ENCODE measurements at regions not wholly inside any gene's neighbourhood (a gene's known extent, or its start where the extent isn't known, plus 50 kb on each side); places are given as distances from the start of the nearest gene placed in this dataset.

- intact Hi-C loops (cut with micrococcal nuclease): no loop called here
Observed at GRCh38 chr3:34185301-34185700, 386.9 kb downstream of the PDCD6IP start.

GRCh38 chr3:34189133-34189532, 390.7 kb downstream of the PDCD6IP start:
- Histone ChIP-seq H3K4me3 (ENCODE audit: low read length in 2 of 2) (no peak overlapping the region), H3K27me3 (ENCODE audit: insufficient read depth, low read length) (no peaks in the 10 kb centered on the region), H3K4me1 (ENCODE audit: insufficient read depth, low read length) (no peaks in the 10 kb centered on the region), H3K36me3 (ENCODE audit: insufficient read depth, low read length) (no peaks in the 10 kb centered on the region), H3K9me3 (ENCODE audit: control insufficient read depth in 1 of 2, low read length in 2 of 2) (no peaks in the 10 kb centered on the region), H3K27ac (ENCODE audit: low read depth, low read length) (no peak overlapping the region)
- Mint-ChIP-seq H3K4me3 (no peak overlapping the region), H3K36me3 (no peaks in the 10 kb centered on the region), H3K27ac (no peak overlapping the region), H3K9me3 (peaks cover 0 to 3% (median 0%) of the 10 kb centered on the region in 8 donors), H3K4me1 (no peaks in the 10 kb centered on the region), H3K27me3 (peaks cover 0 to 2% of the 10 kb centered on the region in 2 donors)
- ChIA-PET POLR2A (ENCODE audit: partially characterized antibody) (no interaction called here), CTCF (ENCODE audit: partially characterized antibody) (no interaction called here)
- no peak for DNase-seq
- intact Hi-C loops (cut with micrococcal nuclease): no loop called here

More at GRCh38 chr3:34185301-34185700, 386.9 kb downstream of the PDCD6IP start:
- no peaks in the 10 kb centered on the region for H3K36me3 ChIP-seq (ENCODE audit: insufficient read depth, low read length)
- POLR2A ChIA-PET (ENCODE audit: partially characterized antibody): no interaction called here
- no peaks in the 10 kb centered on the region for H3K27me3 ChIP-seq (ENCODE audit: insufficient read depth, low read length)
- H3K4me1 Mint-ChIP-seq: no peaks in the 10 kb centered on the region
- H3K27me3 Mint-ChIP-seq: no peaks in the 10 kb centered on the region
- H3K27ac ChIP-seq (ENCODE audit: low read depth, low read length): no peak overlapping the region
- H3K9me3 Mint-ChIP-seq: peaks cover 0 to 3% (median 0%) of the 10 kb centered on the region in 8 donors
- no peak overlapping the region for H3K27ac Mint-ChIP-seq
- CTCF ChIA-PET (ENCODE audit: partially characterized antibody): interaction anchor here (1.3 kb wide), 1 partner anchor 9 kb away, joined by 3 read pairs; no protein-coding TSS in a partner anchor
- no peaks in the 10 kb centered on the region for H3K4me1 ChIP-seq (ENCODE audit: insufficient read depth, low read length)
- H3K9me3 ChIP-seq (ENCODE audit: control insufficient read depth in 1 of 2, low read length in 2 of 2): no peaks in the 10 kb centered on the region
- H3K4me3 ChIP-seq (ENCODE audit: low read length in 2 of 2): no peak overlapping the region
- DNase-seq: no peak
- no peaks in the 10 kb centered on the region for H3K36me3 Mint-ChIP-seq
- no peak overlapping the region for H3K4me3 Mint-ChIP-seq

GRCh38 chr3:34196914-34197313, 398.5 kb downstream of the PDCD6IP start:
- Mint-ChIP-seq H3K9me3 (peaks cover 0 to 3% (median 0%) of the 10 kb centered on the region in 8 donors), H3K4me1 (peaks cover 0 to 13% (median under 1%) of the 10 kb centered on the region in 4 donors), H3K27me3 (peaks cover 0 to 2% of the 10 kb centered on the region in 2 donors), H3K27ac (no peak overlapping the region), H3K36me3 (no peaks in the 10 kb centered on the region), H3K4me3 (no peak overlapping the region)
- Histone ChIP-seq H3K27ac (ENCODE audit: low read depth, low read length) (no peak overlapping the region), H3K27me3 (ENCODE audit: insufficient read depth, low read length) (no peaks in the 10 kb centered on the region), H3K36me3 (ENCODE audit: insufficient read depth, low read length) (no peaks in the 10 kb centered on the region), H3K9me3 (ENCODE audit: control insufficient read depth in 1 of 2, low read length in 2 of 2) (no peaks in the 10 kb centered on the region), H3K4me3 (ENCODE audit: low read length in 2 of 2) (no peak overlapping the region), H3K4me1 (ENCODE audit: insufficient read depth, low read length) (no peaks in the 10 kb centered on the region)
- ChIA-PET CTCF (ENCODE audit: partially characterized antibody) (no interaction called here), POLR2A (ENCODE audit: partially characterized antibody) (no interaction called here)
- intact Hi-C loops (cut with micrococcal nuclease): no loop called here
- DNase-seq: no peak

- Histone ChIP-seq H3K27ac (ENCODE audit: low read depth, low read length) (no peak overlapping the region), H3K4me1 (ENCODE audit: insufficient read depth, low read length) (no peaks in the 10 kb centered on the region), H3K4me3 (ENCODE audit: low read length in 2 of 2) (no peak overlapping the region), H3K9me3 (ENCODE audit: control insufficient read depth in 1 of 2, low read length in 2 of 2) (no peaks in the 10 kb centered on the region), H3K36me3 (ENCODE audit: insufficient read depth, low read length) (no peaks in the 10 kb centered on the region), H3K27me3 (ENCODE audit: insufficient read depth, low read length) (no peaks in the 10 kb centered on the region)
- no peak for DNase-seq
- no peaks in the 10 kb centered on the region for H3K36me3 Mint-ChIP-seq
- peak overlapping the region in 1 of 7 donors; percentile 13 for H3K27ac Mint-ChIP-seq
- H3K27me3 Mint-ChIP-seq: peaks cover 0 to 2% of the 10 kb centered on the region in 2 donors
- ChIA-PET POLR2A (ENCODE audit: partially characterized antibody) (no interaction called here), CTCF (ENCODE audit: partially characterized antibody) (interaction anchor here (0.8 kb wide), 1 partner anchor 24 kb away, joined by 3 read pairs; no protein-coding TSS in a partner anchor)
- H3K9me3 Mint-ChIP-seq: peaks cover 0 to 3% (median 0%) of the 10 kb centered on the region in 8 donors
- intact Hi-C loops (cut with micrococcal nuclease): no loop called here
- H3K4me1 Mint-ChIP-seq: peaks cover 0 to 13% (median under 1%) of the 10 kb centered on the region in 4 donors
- H3K4me3 Mint-ChIP-seq: no peak overlapping the region
Observed at GRCh38 chr3:34198309-34198708, 399.9 kb downstream of the PDCD6IP start.

- DNase-seq: no peak
- POLR2A ChIA-PET (ENCODE audit: partially characterized antibody): no interaction called here
- H3K9me3 ChIP-seq (ENCODE audit: control insufficient read depth in 1 of 2, low read length in 2 of 2): no peaks in the 10 kb centered on the region
- no peak overlapping the region for H3K4me3 Mint-ChIP-seq
- H3K36me3 Mint-ChIP-seq: no peaks in the 10 kb centered on the region
- H3K4me3 ChIP-seq (ENCODE audit: low read length in 2 of 2): no peak overlapping the region
- peaks cover 0 to 3% (median 0%) of the 10 kb centered on the region in 8 donors for H3K9me3 Mint-ChIP-seq
- H3K4me1 Mint-ChIP-seq: peaks cover 0 to 13% (median under 1%) of the 10 kb centered on the region in 4 donors
- no peaks in the 10 kb centered on the region for H3K4me1 ChIP-seq (ENCODE audit: insufficient read depth, low read length)
- CTCF ChIA-PET (ENCODE audit: partially characterized antibody): no interaction called here
- H3K36me3 ChIP-seq (ENCODE audit: insufficient read depth, low read length): no peaks in the 10 kb centered on the region
- H3K27me3 ChIP-seq (ENCODE audit: insufficient read depth, low read length): no peaks in the 10 kb centered on the region
- intact Hi-C loops (cut with micrococcal nuclease): no loop called here
- H3K27me3 Mint-ChIP-seq: peaks cover 0 to 1% of the 10 kb centered on the region in 2 donors
- H3K27ac ChIP-seq (ENCODE audit: low read depth, low read length): no peak overlapping the region
- H3K27ac Mint-ChIP-seq: peak overlapping the region in 1 of 7 donors; percentile 12
Observed at GRCh38 chr3:34200576-34200975, 402.1 kb downstream of the PDCD6IP start.

- no peak overlapping the region for H3K27ac Mint-ChIP-seq
- H3K9me3 ChIP-seq (ENCODE audit: control insufficient read depth in 1 of 2, low read length in 2 of 2): no peaks in the 10 kb centered on the region
- no peaks in the 10 kb centered on the region for H3K4me1 ChIP-seq (ENCODE audit: insufficient read depth, low read length)
- no peaks in the 10 kb centered on the region for H3K27me3 Mint-ChIP-seq
- H3K27ac ChIP-seq (ENCODE audit: low read depth, low read length): no peak overlapping the region
- no peaks in the 10 kb centered on the region for H3K36me3 Mint-ChIP-seq
- DNase-seq: no peak
- H3K9me3 Mint-ChIP-seq: peaks cover 0 to 3% (median 0%) of the 10 kb centered on the region in 8 donors
- H3K36me3 ChIP-seq (ENCODE audit: insufficient read depth, low read length): no peaks in the 10 kb centered on the region
- ChIA-PET POLR2A (ENCODE audit: partially characterized antibody) (no interaction called here), CTCF (ENCODE audit: partially characterized antibody) (no interaction called here)
- H3K4me3 Mint-ChIP-seq: no peak overlapping the region
- H3K4me1 Mint-ChIP-seq: peaks cover 0 to 12% (median under 1%) of the 10 kb centered on the region in 4 donors
- H3K4me3 ChIP-seq (ENCODE audit: low read length in 2 of 2): no peak overlapping the region
- no peaks in the 10 kb centered on the region for H3K27me3 ChIP-seq (ENCODE audit: insufficient read depth, low read length)
- intact Hi-C loops (cut with micrococcal nuclease): no loop called here
Observed at GRCh38 chr3:34202975-34203374, 404.5 kb downstream of the PDCD6IP start.

GRCh38 chr3:34203386-34203785, 405.0 kb downstream of the PDCD6IP start:
- H3K27me3 ChIP-seq (ENCODE audit: insufficient read depth, low read length): no peaks in the 10 kb centered on the region
- Mint-ChIP-seq H3K36me3 (no peaks in the 10 kb centered on the region), H3K27me3 (no peaks in the 10 kb centered on the region), H3K9me3 (peaks cover 0 to 3% (median 0%) of the 10 kb centered on the region in 8 donors), H3K27ac (no peak overlapping the region), H3K4me1 (peaks cover 0 to 8% (median under 1%) of the 10 kb centered on the region in 4 donors), H3K4me3 (no peak overlapping the region)
- intact Hi-C loops (cut with micrococcal nuclease): no loop called here
- ChIA-PET CTCF (ENCODE audit: partially characterized antibody) (no interaction called here), POLR2A (ENCODE audit: partially characterized antibody) (no interaction called here)
- no peaks in the 10 kb centered on the region for H3K9me3 ChIP-seq (ENCODE audit: control insufficient read depth in 1 of 2, low read length in 2 of 2)
- H3K27ac ChIP-seq (ENCODE audit: low read depth, low read length): no peak overlapping the region
- H3K4me1 ChIP-seq (ENCODE audit: insufficient read depth, low read length): no peaks in the 10 kb centered on the region
- DNase-seq: no peak
- H3K4me3 ChIP-seq (ENCODE audit: low read length in 2 of 2): no peak overlapping the region
- no peaks in the 10 kb centered on the region for H3K36me3 ChIP-seq (ENCODE audit: insufficient read depth, low read length)

- H3K4me1 ChIP-seq (ENCODE audit: insufficient read depth, low read length): no peaks in the 10 kb centered on the region
- Mint-ChIP-seq H3K27ac (no peak overlapping the region), H3K9me3 (no peaks in the 10 kb centered on the region), H3K36me3 (no peaks in the 10 kb centered on the region), H3K4me3 (no peak overlapping the region), H3K4me1 (no peaks in the 10 kb centered on the region), H3K27me3 (peaks cover 2% of the 10 kb centered on the region in 2 donors)
- CTCF ChIA-PET (ENCODE audit: partially characterized antibody): no interaction called here
- no peak for DNase-seq
- no peaks in the 10 kb centered on the region for H3K36me3 ChIP-seq (ENCODE audit: insufficient read depth, low read length)
- no peaks in the 10 kb centered on the region for H3K27me3 ChIP-seq (ENCODE audit: insufficient read depth, low read length)
- no peak overlapping the region for H3K27ac ChIP-seq (ENCODE audit: low read depth, low read length)
- intact Hi-C loops (cut with micrococcal nuclease): no loop called here
- H3K9me3 ChIP-seq (ENCODE audit: control insufficient read depth in 1 of 2, low read length in 2 of 2): no peaks in the 10 kb centered on the region
- POLR2A ChIA-PET (ENCODE audit: partially characterized antibody): no interaction called here
- H3K4me3 ChIP-seq (ENCODE audit: low read length in 2 of 2): no peak overlapping the region
Observed at GRCh38 chr3:34207002-34207401, 408.6 kb downstream of the PDCD6IP start.
